ENCODE measurements at regions not wholly inside any gene's neighbourhood (a gene's known extent, or its start where the extent isn't known, plus 50 kb on each side); places are given as distances from the start of the nearest gene placed in this dataset.

DNA sequence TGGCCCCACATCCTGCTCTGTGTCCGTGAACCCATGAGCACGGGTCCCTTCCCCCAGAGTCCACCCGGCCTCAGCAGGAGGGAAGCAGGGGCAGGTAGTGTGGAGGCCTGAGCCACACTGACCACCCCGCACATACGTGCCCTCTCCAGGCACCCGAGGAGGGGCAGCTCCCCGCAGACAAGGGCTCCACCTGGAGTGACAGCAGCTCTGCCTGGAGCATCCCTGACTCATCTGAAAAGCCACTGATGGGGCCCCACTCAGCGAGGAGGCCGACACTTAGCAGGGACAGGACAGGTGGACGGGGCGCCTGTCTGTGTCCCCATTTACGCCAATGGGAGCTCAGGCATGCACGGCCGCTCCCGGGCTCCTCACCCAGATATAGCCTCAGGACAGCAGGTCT is 237.6 kb upstream of the SFSWAP start:
- TF ChIP-seq POLR2A (IDR thresholded peaks at IDR 0.05; ENCODE audit: low read length): no peak
- no peak for TF ChIP-seq GATA1 (IDR thresholded peaks at IDR 0.05; ENCODE audit: low read depth, low read length)
